ENCODE measurements at regions not wholly inside any gene's neighbourhood (a gene's known extent, or its start where the extent isn't known, plus 50 kb on each side); places are given as distances from the start of the nearest gene placed in this dataset.

GRCh38 chr3:117101697-117102096 is 392.1 kb downstream of the TUSC7 start:
- CTCF ChIA-PET, result no interaction called here
- no TSS peak for BruUV-seq (replicated peaks)
- no peak for DNase-seq
- H3K27me3 Mint-ChIP-seq (ENCODE audit: unreplicated experiment), result no peaks in the 10 kb centered on the region
- H3K27ac Mint-ChIP-seq (ENCODE audit: unreplicated experiment), result no peak overlapping the region
- H3K4me3 Mint-ChIP-seq (ENCODE audit: low read depth, unreplicated experiment), result no peak overlapping the region
- no peak for TF ChIP-seq CTCF (IDR thresholded peaks at IDR 0.05; ENCODE audit: unreplicated experiment)
- H3K9me3 Mint-ChIP-seq (ENCODE audit: low read depth, unreplicated experiment), result no peaks in the 10 kb centered on the region
- intact Hi-C loops (cut with micrococcal nuclease; ENCODE audit: unreplicated experiment), result no loop called here
- no peaks in the 10 kb centered on the region for H3K36me3 Mint-ChIP-seq (ENCODE audit: insufficient read depth, unreplicated experiment)
- H3K4me1 Mint-ChIP-seq (ENCODE audit: low read depth, unreplicated experiment), result no peaks in the 10 kb centered on the region

GRCh38 chr3:117102426-117102825 is 392.8 kb downstream of the TUSC7 start:
- CTCF ChIA-PET, result no interaction called here
- Mint-ChIP-seq H3K27me3 (ENCODE audit: unreplicated experiment) (no peaks in the 10 kb centered on the region), H3K4me1 (ENCODE audit: low read depth, unreplicated experiment) (no peaks in the 10 kb centered on the region), H3K36me3 (ENCODE audit: insufficient read depth, unreplicated experiment) (no peaks in the 10 kb centered on the region), H3K9me3 (ENCODE audit: low read depth, unreplicated experiment) (no peaks in the 10 kb centered on the region), H3K27ac (ENCODE audit: unreplicated experiment) (no peak overlapping the region), H3K4me3 (ENCODE audit: low read depth, unreplicated experiment) (no peak overlapping the region)
- no TSS peak for BruUV-seq (replicated peaks)
- intact Hi-C loops (cut with micrococcal nuclease; ENCODE audit: unreplicated experiment), result no loop called here
- no peak for DNase-seq
- no peak for TF ChIP-seq CTCF (IDR thresholded peaks at IDR 0.05; ENCODE audit: unreplicated experiment)

GRCh38 chr3:117103675-117104074 is 394.1 kb downstream of the TUSC7 start:
- intact Hi-C loops (cut with micrococcal nuclease; ENCODE audit: unreplicated experiment), result no loop called here
- no peak for DNase-seq
- no peaks in the 10 kb centered on the region for H3K9me3 Mint-ChIP-seq (ENCODE audit: low read depth, unreplicated experiment)

GRCh38 chr3:117104381-117104780 is 394.8 kb downstream of the TUSC7 start:
- no TSS peak for BruUV-seq (replicated peaks)
- CTCF ChIA-PET, result interaction anchor here (0.9 kb wide), 1 partner anchor 12 kb away, joined by 4 read pairs; no protein-coding TSS in a partner anchor
- Mint-ChIP-seq H3K4me1 (ENCODE audit: low read depth, unreplicated experiment) (no peaks in the 10 kb centered on the region), H3K4me3 (ENCODE audit: low read depth, unreplicated experiment) (no peak overlapping the region), H3K27me3 (ENCODE audit: unreplicated experiment) (no peaks in the 10 kb centered on the region), H3K27ac (ENCODE audit: unreplicated experiment) (no peak overlapping the region), H3K9me3 (ENCODE audit: low read depth, unreplicated experiment) (no peaks in the 10 kb centered on the region), H3K36me3 (ENCODE audit: insufficient read depth, unreplicated experiment) (no peaks in the 10 kb centered on the region)
- no peak for TF ChIP-seq CTCF (IDR thresholded peaks at IDR 0.05; ENCODE audit: unreplicated experiment)
- intact Hi-C loops (cut with micrococcal nuclease; ENCODE audit: unreplicated experiment), result no loop called here
- DNase-seq, result no peak

More at GRCh38 chr3:117103675-117104074, 394.1 kb downstream of the TUSC7 start:
- Mint-ChIP-seq H3K4me3 (ENCODE audit: low read depth, unreplicated experiment) (no peak overlapping the region), H3K27me3 (ENCODE audit: unreplicated experiment) (no peaks in the 10 kb centered on the region), H3K4me1 (ENCODE audit: low read depth, unreplicated experiment) (no peaks in the 10 kb centered on the region), H3K27ac (ENCODE audit: unreplicated experiment) (no peak overlapping the region), H3K36me3 (ENCODE audit: insufficient read depth, unreplicated experiment) (no peaks in the 10 kb centered on the region)
- no TSS peak for BruUV-seq (replicated peaks)
- no peak for TF ChIP-seq CTCF (IDR thresholded peaks at IDR 0.05; ENCODE audit: unreplicated experiment)
- CTCF ChIA-PET, result interaction anchor here (0.9 kb wide), 1 partner anchor 12 kb away, joined by 4 read pairs; no protein-coding TSS in a partner anchor
